ENCODE measurements at regions not wholly inside any gene's neighbourhood (a gene's known extent, or its start where the extent isn't known, plus 50 kb on each side); places are given as distances from the start of the nearest gene placed in this dataset.

- DNase-seq (ENCODE audit: low spot score): no peak
- Histone ChIP-seq H3K4me1 (ENCODE audit: control insufficient read depth in 2 of 2, insufficient read depth in 1 of 2, low read depth in 1 of 2, low read length in 2 of 2) (peaks cover 3 to 4% of the 10 kb centered on the region in 2 donors), H4K91ac (ENCODE audit: low read depth, low read length, poor library complexity) (no peak overlapping the region), H3K27me3 (ENCODE audit: control insufficient read depth in 3 of 3, insufficient read depth in 3 of 3, low read depth in 1 of 3, low read length in 3 of 3) (no peaks in the 10 kb centered on the region), H2BK5ac (ENCODE audit: low read length) (no peak overlapping the region), H4K8ac (ENCODE audit: low read depth, low read length) (no peak overlapping the region), H3K9me3 (replicated peaks in 1 of 2; ENCODE audit: control insufficient read depth in 2 of 2, insufficient read depth in 1 of 2, low read depth in 1 of 2, low read length in 2 of 2) (peaks cover 0 to 11% of the 10 kb centered on the region in 2 donors), H2BK12ac (ENCODE audit: low read length) (no peak overlapping the region), H2AFZ (ENCODE audit: low read length) (no peak overlapping the region), H3K27ac (replicated peaks; ENCODE audit: low read length) (no peak overlapping the region), H2AK5ac (ENCODE audit: low read depth, low read length) (no peak overlapping the region), H3K79me1 (ENCODE audit: low read depth, low read length) (no peaks in the 10 kb centered on the region), H3K4me2 (ENCODE audit: insufficient read depth, low read length, poor library complexity, severe bottlenecking) (no peak overlapping the region), H3K4me3 (ENCODE audit: low read length in 2 of 2) (no peak overlapping the region), H3K9ac (ENCODE audit: low read depth, low read length, poor library complexity) (no peak overlapping the region), H2BK15ac (ENCODE audit: low read length) (no peak overlapping the region), H3K14ac (ENCODE audit: low read length) (no peak overlapping the region), H3K18ac (ENCODE audit: low read length) (no peak overlapping the region), H3K23ac (ENCODE audit: low read depth, low read length, poor library complexity) (no peak overlapping the region), H2BK120ac (ENCODE audit: low read depth, low read length) (no peak overlapping the region), H3K4ac (ENCODE audit: low read length) (no peak overlapping the region), H3K36me3 (replicated peaks in 1 of 2; ENCODE audit: control insufficient read depth in 2 of 2, insufficient read depth in 2 of 2, low read length in 2 of 2) (no peaks in the 10 kb centered on the region)
- no CpG with 5 or more reads among the region's 2 CpGs for WGBS, 2 donors (ENCODE audit: extremely low coverage in 2 of 2, insufficient read length in 2 of 2, insufficient replicate concordance in 1 of 2)
Measured at GRCh38 chr13:39920613-39921012, 265.2 kb downstream of the COG6 start.

- no peaks in the 10 kb centered on the region for H3K4me1 ChIP-seq (ENCODE audit: control insufficient read depth in 2 of 2, insufficient read depth in 1 of 2, low read depth in 1 of 2, low read length in 2 of 2)
- no peak overlapping the region for H3K4ac ChIP-seq (ENCODE audit: low read length)
- H3K4me3 ChIP-seq (ENCODE audit: low read length in 2 of 2): no peak overlapping the region
- H3K27ac ChIP-seq (replicated peaks; ENCODE audit: low read length): no peak overlapping the region
- no peak overlapping the region for H3K9ac ChIP-seq (ENCODE audit: low read depth, low read length, poor library complexity)
- H4K91ac ChIP-seq (ENCODE audit: low read depth, low read length, poor library complexity): no peak overlapping the region
- H3K23ac ChIP-seq (ENCODE audit: low read depth, low read length, poor library complexity): no peak overlapping the region
- H3K79me1 ChIP-seq (ENCODE audit: low read depth, low read length): no peaks in the 10 kb centered on the region
- no peak overlapping the region for H2AK5ac ChIP-seq (ENCODE audit: low read depth, low read length)
- peaks cover 2 to 19% of the 10 kb centered on the region in 2 donors for H3K9me3 ChIP-seq (replicated peaks in 1 of 2; ENCODE audit: control insufficient read depth in 2 of 2, insufficient read depth in 1 of 2, low read depth in 1 of 2, low read length in 2 of 2)
- H3K36me3 ChIP-seq (replicated peaks in 1 of 2; ENCODE audit: control insufficient read depth in 2 of 2, insufficient read depth in 2 of 2, low read length in 2 of 2): no peaks in the 10 kb centered on the region
- no peak overlapping the region for H3K18ac ChIP-seq (ENCODE audit: low read length)
- no CpG with 5 or more reads among the region's 1 CpG for WGBS, 2 donors (ENCODE audit: extremely low coverage in 2 of 2, insufficient read length in 2 of 2, insufficient replicate concordance in 1 of 2)
- H2BK12ac ChIP-seq (ENCODE audit: low read length): no peak overlapping the region
- H2BK120ac ChIP-seq (ENCODE audit: low read depth, low read length): no peak overlapping the region
- no peak overlapping the region for H2AFZ ChIP-seq (ENCODE audit: low read length)
- H4K8ac ChIP-seq (ENCODE audit: low read depth, low read length): no peak overlapping the region
- H3K14ac ChIP-seq (ENCODE audit: low read length): no peak overlapping the region
- no peak overlapping the region for H2BK5ac ChIP-seq (ENCODE audit: low read length)
- H2BK15ac ChIP-seq (ENCODE audit: low read length): no peak overlapping the region
- DNase-seq (ENCODE audit: low spot score): no peak
- no peaks in the 10 kb centered on the region for H3K27me3 ChIP-seq (ENCODE audit: control insufficient read depth in 3 of 3, insufficient read depth in 3 of 3, low read depth in 1 of 3, low read length in 3 of 3)
- no peak overlapping the region for H3K4me2 ChIP-seq (ENCODE audit: insufficient read depth, low read length, poor library complexity, severe bottlenecking)
Measured at GRCh38 chr13:39926345-39926744, 270.9 kb downstream of the COG6 start.

GRCh38 chr13:39928261-39928660 is 272.8 kb downstream of the COG6 start:
- no peak for DNase-seq (ENCODE audit: low spot score)
- Histone ChIP-seq H3K27me3 (ENCODE audit: control insufficient read depth in 3 of 3, insufficient read depth in 3 of 3, low read depth in 1 of 3, low read length in 3 of 3) (no peaks in the 10 kb centered on the region), H3K4me1 (ENCODE audit: control insufficient read depth in 2 of 2, insufficient read depth in 1 of 2, low read depth in 1 of 2, low read length in 2 of 2) (no peaks in the 10 kb centered on the region), H3K79me1 (ENCODE audit: low read depth, low read length) (no peaks in the 10 kb centered on the region), H3K9me3 (replicated peaks in 1 of 2; ENCODE audit: control insufficient read depth in 2 of 2, insufficient read depth in 1 of 2, low read depth in 1 of 2, low read length in 2 of 2) (peaks cover 2 to 19% of the 10 kb centered on the region in 2 donors), H2BK120ac (ENCODE audit: low read depth, low read length) (no peak overlapping the region), H3K4ac (ENCODE audit: low read length) (no peak overlapping the region), H2AK5ac (ENCODE audit: low read depth, low read length) (no peak overlapping the region), H3K23ac (ENCODE audit: low read depth, low read length, poor library complexity) (no peak overlapping the region), H3K18ac (ENCODE audit: low read length) (no peak overlapping the region), H3K27ac (replicated peaks; ENCODE audit: low read length) (no peak overlapping the region), H2AFZ (ENCODE audit: low read length) (no peak overlapping the region), H3K36me3 (replicated peaks in 1 of 2; ENCODE audit: control insufficient read depth in 2 of 2, insufficient read depth in 2 of 2, low read length in 2 of 2) (no peaks in the 10 kb centered on the region), H3K9ac (ENCODE audit: low read depth, low read length, poor library complexity) (no peak overlapping the region), H3K4me3 (ENCODE audit: low read length in 2 of 2) (no peak overlapping the region), H3K4me2 (ENCODE audit: insufficient read depth, low read length, poor library complexity, severe bottlenecking) (no peak overlapping the region), H2BK15ac (ENCODE audit: low read length) (no peak overlapping the region), H3K14ac (ENCODE audit: low read length) (no peak overlapping the region), H4K91ac (ENCODE audit: low read depth, low read length, poor library complexity) (no peak overlapping the region), H2BK12ac (ENCODE audit: low read length) (no peak overlapping the region), H2BK5ac (ENCODE audit: low read length) (no peak overlapping the region), H4K8ac (ENCODE audit: low read depth, low read length) (no peak overlapping the region)
- WGBS, 2 donors (ENCODE audit: extremely low coverage in 2 of 2, insufficient read length in 2 of 2, insufficient replicate concordance in 1 of 2): no CpG with 5 or more reads among the region's 2 CpGs

GRCh38 chr13:39929583-39929982 is 274.1 kb downstream of the COG6 start:
- WGBS, 2 donors (ENCODE audit: extremely low coverage in 2 of 2, insufficient read length in 2 of 2, insufficient replicate concordance in 1 of 2): no CpG with 5 or more reads among the region's 1 CpG
- Histone ChIP-seq H3K79me1 (ENCODE audit: low read depth, low read length) (no peaks in the 10 kb centered on the region), H4K8ac (ENCODE audit: low read depth, low read length) (no peak overlapping the region)

More at GRCh38 chr13:39929583-39929982, 274.1 kb downstream of the COG6 start:
- Histone ChIP-seq H3K27ac (replicated peaks; ENCODE audit: low read length) (no peak overlapping the region), H3K9ac (ENCODE audit: low read depth, low read length, poor library complexity) (no peak overlapping the region), H2BK15ac (ENCODE audit: low read length) (no peak overlapping the region), H2AFZ (ENCODE audit: low read length) (no peak overlapping the region), H4K91ac (ENCODE audit: low read depth, low read length, poor library complexity) (no peak overlapping the region), H2BK120ac (ENCODE audit: low read depth, low read length) (no peak overlapping the region), H3K14ac (ENCODE audit: low read length) (no peak overlapping the region), H3K4ac (ENCODE audit: low read length) (no peak overlapping the region), H2BK12ac (ENCODE audit: low read length) (no peak overlapping the region), H2AK5ac (ENCODE audit: low read depth, low read length) (no peak overlapping the region), H3K36me3 (replicated peaks in 1 of 2; ENCODE audit: control insufficient read depth in 2 of 2, insufficient read depth in 2 of 2, low read length in 2 of 2) (no peaks in the 10 kb centered on the region), H3K4me2 (ENCODE audit: insufficient read depth, low read length, poor library complexity, severe bottlenecking) (no peak overlapping the region), H2BK5ac (ENCODE audit: low read length) (no peak overlapping the region), H3K18ac (ENCODE audit: low read length) (no peak overlapping the region), H3K23ac (ENCODE audit: low read depth, low read length, poor library complexity) (no peak overlapping the region), H3K4me3 (ENCODE audit: low read length in 2 of 2) (no peak overlapping the region), H3K4me1 (ENCODE audit: control insufficient read depth in 2 of 2, insufficient read depth in 1 of 2, low read depth in 1 of 2, low read length in 2 of 2) (no peaks in the 10 kb centered on the region), H3K9me3 (replicated peaks in 1 of 2; ENCODE audit: control insufficient read depth in 2 of 2, insufficient read depth in 1 of 2, low read depth in 1 of 2, low read length in 2 of 2) (peaks cover 2 to 18% of the 10 kb centered on the region in 2 donors), H3K27me3 (ENCODE audit: control insufficient read depth in 3 of 3, insufficient read depth in 3 of 3, low read depth in 1 of 3, low read length in 3 of 3) (no peaks in the 10 kb centered on the region)
- DNase-seq (ENCODE audit: low spot score): no peak

Data from neuronal stem cell (in vitro differentiated cells).